Dedifferentiated amniotic fluid mesenchymal stem cell (primary cell): ENCODE measurements at regions not wholly inside any gene's neighbourhood (a gene's known extent, or its start where the extent isn't known, plus 50 kb on each side); places are given as distances from the start of the nearest gene placed in this dataset.
"Not testable (repeated sequence)": the region's sequence is repeated elsewhere in the genome, so short reads cannot be mapped to it uniquely, and the experiment has no call there.

Experiments
- DNase-seq: peaks from one replicate; pipeline ENCODE4 v3.0.0-alpha.2; 2016; ENCODE audit errors: extremely low spot score

- DNase-seq: no peak
These were observed 290.2 kb upstream of the TMEFF2 start for GRCh38 chr2:192484903-192485302.

- no peak for DNase-seq
These were observed 286.3 kb upstream of the TMEFF2 start for GRCh38 chr2:192480984-192481383.

- DNase-seq: no peak
These were observed 278.6 kb upstream of the TMEFF2 start for GRCh38 chr2:192473331-192473730.

GRCh38 chr2:192471982-192472381 is 277.2 kb upstream of the TMEFF2 start:
- DNase-seq: no peak

GRCh38 chr2:192469612-192470011 is 274.9 kb upstream of the TMEFF2 start:
- no peak for DNase-seq

GRCh38 chr2:192467953-192468660 is 273.4 kb upstream of the TMEFF2 start:
- no peak for DNase-seq

- no peak for DNase-seq
These were observed 270.4 kb upstream of the TMEFF2 start for GRCh38 chr2:192465141-192465540.

GRCh38 chr2:192459422-192459821 is 264.7 kb upstream of the TMEFF2 start:
- no peak for DNase-seq

- no peak for DNase-seq
These were observed 254.1 kb upstream of the TMEFF2 start for GRCh38 chr2:192448881-192449280.

GRCh38 chr2:192444286-192444838 is 249.6 kb upstream of the TMEFF2 start:
- no peak for DNase-seq

- no peak for DNase-seq
These were observed 249.1 kb upstream of the TMEFF2 start for GRCh38 chr2:192443831-192444230.

GRCh38 chr2:192438239-192438638 is 243.5 kb upstream of the TMEFF2 start:
- DNase-seq: no peak

- DNase-seq: no peak
These were observed 242.9 kb upstream of the TMEFF2 start for GRCh38 chr2:192437653-192438052.

GRCh38 chr2:192424243-192424642 is 229.5 kb upstream of the TMEFF2 start:
- no peak for DNase-seq

GRCh38 chr2:192419786-192420185 is 225.1 kb upstream of the TMEFF2 start:
- no peak for DNase-seq

GRCh38 chr2:192416060-192416459 is 221.3 kb upstream of the TMEFF2 start:
- no peak for DNase-seq

GRCh38 chr2:192414794-192415193 is 220.1 kb upstream of the TMEFF2 start:
- DNase-seq: no peak

- DNase-seq: no peak
These were observed 219.3 kb upstream of the TMEFF2 start for GRCh38 chr2:192413812-192414681.

- not testable (repeated sequence) for DNase-seq
These were observed 218.1 kb upstream of the TMEFF2 start for GRCh38 chr2:192412866-192413265.

GRCh38 chr2:192412394-192412793 is 217.7 kb upstream of the TMEFF2 start:
- no peak for DNase-seq

- no peak for DNase-seq
These were observed 217.0 kb upstream of the TMEFF2 start for GRCh38 chr2:192411755-192412154.

- DNase-seq: no peak
These were observed 215.6 kb upstream of the TMEFF2 start for GRCh38 chr2:192410319-192410718.

GRCh38 chr2:192407692-192408091 is 213.0 kb upstream of the TMEFF2 start:
- DNase-seq: no peak
